Left renal cortex interstitium (tissue), 4 donors: ENCODE measurements at regions not wholly inside any gene's neighbourhood (a gene's known extent, or its start where the extent isn't known, plus 50 kb on each side); places are given as distances from the start of the nearest gene placed in this dataset.

Source experiments
- DNase-seq, 4 donors: peaks; one replicate each; pipeline ENCODE4 v3.0.0-alpha.2; 2013; ENCODE audit warnings: low read depth in 4 of 4, low spot score in 2 of 4, missing footprints in 1 of 4

- DNase-seq: no peak
Measured at GRCh38 chr4:147347217-147347616, 133.7 kb upstream of the EDNRA start.

- DNase-seq: no peak
Measured at GRCh38 chr4:147349193-147349592, 131.7 kb upstream of the EDNRA start.

- no peak for DNase-seq
Measured at GRCh38 chr4:147351083-147351787, 129.7 kb upstream of the EDNRA start.

GRCh38 chr4:147354237-147354636 lies 126.7 kb upstream of the EDNRA start:
- DNase-seq: no peak

- DNase-seq: no peak
Measured at GRCh38 chr4:147355032-147355656, 125.8 kb upstream of the EDNRA start.

- DNase-seq: no peak
Measured at GRCh38 chr4:147355847-147356246, 125.0 kb upstream of the EDNRA start.

- no peak for DNase-seq
Measured at GRCh38 chr4:147360301-147360700, 120.6 kb upstream of the EDNRA start.

- DNase-seq: no peak
Measured at GRCh38 chr4:147361726-147362125, 119.2 kb upstream of the EDNRA start.

- DNase-seq: no peak
Measured at GRCh38 chr4:147362938-147363337, 118.0 kb upstream of the EDNRA start.

- DNase-seq: no peak
Measured at GRCh38 chr4:147363514-147363913, 117.4 kb upstream of the EDNRA start.

- DNase-seq: no peak
Measured at GRCh38 chr4:147365396-147365795, 115.5 kb upstream of the EDNRA start.

- no peak for DNase-seq
Measured at GRCh38 chr4:147366164-147366563, 114.7 kb upstream of the EDNRA start.

GRCh38 chr4:147367891-147368290 lies 113.0 kb upstream of the EDNRA start:
- DNase-seq: no peak

- no peak for DNase-seq
Measured at GRCh38 chr4:147368948-147369347, 111.9 kb upstream of the EDNRA start.

- DNase-seq: no peak
Measured at GRCh38 chr4:147370473-147370872, 110.4 kb upstream of the EDNRA start.

GRCh38 chr4:147370881-147371280 lies 110.0 kb upstream of the EDNRA start:
- DNase-seq: no peak

GRCh38 chr4:147371661-147372060 lies 109.2 kb upstream of the EDNRA start:
- no peak for DNase-seq

GRCh38 chr4:147378780-147379179 lies 102.1 kb upstream of the EDNRA start:
- no peak for DNase-seq

GRCh38 chr4:147381749-147382148 lies 99.1 kb upstream of the EDNRA start:
- no peak for DNase-seq

GRCh38 chr4:147388018-147388417 lies 92.9 kb upstream of the EDNRA start:
- no peak for DNase-seq

GRCh38 chr4:147396105-147396504 lies 84.8 kb upstream of the EDNRA start:
- DNase-seq: no peak

GRCh38 chr4:147398556-147398955 lies 82.3 kb upstream of the EDNRA start:
- no peak for DNase-seq

- DNase-seq: no peak
Measured at GRCh38 chr4:147400721-147401120, 80.2 kb upstream of the EDNRA start.
